Cardiac fibroblast (primary cell): ENCODE measurements at regions not wholly inside any gene's neighbourhood (a gene's known extent, or its start where the extent isn't known, plus 50 kb on each side); places are given as distances from the start of the nearest gene placed in this dataset.

Experiments
- DNase-seq, 2 donors: peaks; one replicate each; pipeline versions ENCODE4 v3.0.0 to v3.0.0-alpha.2; 2010; ENCODE audit warnings: low read depth in 2 of 2
- H3K4me3 ChIP-seq, 2 donors: replicated peaks in 1 of 2; 1 replicate in 1 of 2; 2 replicates in 1 of 2; pipeline ENCODE4 v1.5.1; 2011; ENCODE audit warnings: low read depth in 2 of 2, low read length in 2 of 2, mild to moderate bottlenecking in 2 of 2, moderate library complexity in 1 of 2
- TF ChIP-seq, protein P1 (sequence below): IDR thresholded peaks from one replicate; pipeline ENCODE4 v1.5.1; 2011; ENCODE audit warnings: low read depth, mild to moderate bottlenecking, low read length, inconsistent platforms

DNA sequence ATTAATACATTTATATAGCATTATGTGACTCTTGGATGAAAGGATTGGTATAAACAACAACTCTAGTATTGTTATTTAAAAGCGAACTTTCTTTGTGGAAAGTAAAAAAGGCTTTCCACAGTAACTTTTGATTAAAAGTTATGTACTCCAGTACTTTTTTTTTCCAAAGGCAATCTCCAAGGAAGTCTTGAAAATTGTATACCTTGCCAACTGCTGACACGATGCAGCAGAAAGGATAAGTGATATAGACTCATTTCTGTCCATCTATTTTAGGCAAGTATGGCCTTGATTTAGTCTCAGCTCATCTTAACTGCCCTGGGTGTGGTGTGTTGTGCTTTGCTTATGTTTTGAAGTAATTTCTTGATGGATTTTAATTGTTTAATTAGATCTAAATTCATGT lies 79.7 kb downstream of the OTOL1 start:
- H3K4me3 ChIP-seq, result no peak overlapping the region
- DNase-seq, result no peak
- TF ChIP-seq, protein P1, sequence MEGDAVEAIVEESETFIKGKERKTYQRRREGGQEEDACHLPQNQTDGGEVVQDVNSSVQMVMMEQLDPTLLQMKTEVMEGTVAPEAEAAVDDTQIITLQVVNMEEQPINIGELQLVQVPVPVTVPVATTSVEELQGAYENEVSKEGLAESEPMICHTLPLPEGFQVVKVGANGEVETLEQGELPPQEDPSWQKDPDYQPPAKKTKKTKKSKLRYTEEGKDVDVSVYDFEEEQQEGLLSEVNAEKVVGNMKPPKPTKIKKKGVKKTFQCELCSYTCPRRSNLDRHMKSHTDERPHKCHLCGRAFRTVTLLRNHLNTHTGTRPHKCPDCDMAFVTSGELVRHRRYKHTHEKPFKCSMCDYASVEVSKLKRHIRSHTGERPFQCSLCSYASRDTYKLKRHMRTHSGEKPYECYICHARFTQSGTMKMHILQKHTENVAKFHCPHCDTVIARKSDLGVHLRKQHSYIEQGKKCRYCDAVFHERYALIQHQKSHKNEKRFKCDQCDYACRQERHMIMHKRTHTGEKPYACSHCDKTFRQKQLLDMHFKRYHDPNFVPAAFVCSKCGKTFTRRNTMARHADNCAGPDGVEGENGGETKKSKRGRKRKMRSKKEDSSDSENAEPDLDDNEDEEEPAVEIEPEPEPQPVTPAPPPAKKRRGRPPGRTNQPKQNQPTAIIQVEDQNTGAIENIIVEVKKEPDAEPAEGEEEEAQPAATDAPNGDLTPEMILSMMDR, result no peak

DNA sequence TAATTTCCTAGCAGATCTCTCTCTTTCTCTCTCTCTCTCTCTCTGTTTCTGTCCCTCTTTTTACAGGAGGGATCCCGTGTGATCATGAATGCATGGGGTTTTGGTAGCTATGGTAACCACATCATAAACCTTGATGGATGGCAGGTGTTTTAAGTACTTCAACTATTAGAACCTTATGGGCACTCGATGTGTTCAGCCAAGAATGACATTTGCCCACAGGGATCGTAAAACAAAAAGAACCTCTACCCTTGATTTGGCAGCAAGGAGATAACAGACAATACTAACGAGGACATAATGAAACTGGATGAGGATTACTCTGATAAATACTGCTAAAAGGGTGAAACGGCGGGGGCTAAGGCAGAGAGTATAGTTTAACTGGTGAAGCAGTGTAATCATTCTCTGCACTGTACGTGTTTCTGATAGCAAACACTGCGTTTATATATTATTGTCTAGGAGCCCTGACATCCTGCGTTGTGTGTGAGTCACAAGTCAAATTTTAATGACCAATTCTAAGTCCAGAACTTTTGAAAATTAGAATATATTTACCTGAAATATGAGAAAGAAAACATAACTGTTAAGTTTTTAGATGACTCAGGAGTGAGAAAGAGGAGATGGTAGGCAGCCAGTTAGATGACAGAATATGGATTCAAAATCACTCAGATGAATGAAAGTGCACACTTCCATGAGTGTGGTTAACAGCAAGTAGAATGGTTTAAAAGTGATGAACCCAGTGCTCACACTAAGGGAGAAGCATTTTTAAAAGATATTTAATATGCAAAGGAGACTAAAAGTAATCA lies 80.3 kb downstream of the OTOL1 start:
- TF ChIP-seq, protein P1, result no peak
- no peak overlapping the region for H3K4me3 ChIP-seq
- no peak for DNase-seq

DNA sequence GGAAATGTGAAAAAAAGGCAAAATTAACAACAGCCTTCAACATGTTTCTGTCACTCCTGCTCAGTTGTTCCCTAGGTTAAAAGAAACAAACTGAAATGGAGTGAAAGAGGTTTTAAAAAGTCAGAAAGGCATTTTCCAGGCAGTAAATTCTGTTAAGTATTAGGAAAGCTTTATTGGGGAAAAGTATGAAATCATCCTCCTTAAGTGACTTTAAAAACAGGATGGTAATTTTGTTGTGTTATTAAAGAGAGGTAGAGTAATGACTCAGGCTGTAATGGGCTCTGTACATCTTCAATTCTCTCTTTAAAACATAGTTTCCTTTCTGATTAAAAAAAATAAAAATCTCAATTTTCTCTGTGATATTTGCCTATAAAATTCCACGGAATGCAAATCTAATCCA lies 81.1 kb downstream of the OTOL1 start:
- no peak overlapping the region for H3K4me3 ChIP-seq
- DNase-seq, result no peak
- TF ChIP-seq, protein P1, result no peak

DNA sequence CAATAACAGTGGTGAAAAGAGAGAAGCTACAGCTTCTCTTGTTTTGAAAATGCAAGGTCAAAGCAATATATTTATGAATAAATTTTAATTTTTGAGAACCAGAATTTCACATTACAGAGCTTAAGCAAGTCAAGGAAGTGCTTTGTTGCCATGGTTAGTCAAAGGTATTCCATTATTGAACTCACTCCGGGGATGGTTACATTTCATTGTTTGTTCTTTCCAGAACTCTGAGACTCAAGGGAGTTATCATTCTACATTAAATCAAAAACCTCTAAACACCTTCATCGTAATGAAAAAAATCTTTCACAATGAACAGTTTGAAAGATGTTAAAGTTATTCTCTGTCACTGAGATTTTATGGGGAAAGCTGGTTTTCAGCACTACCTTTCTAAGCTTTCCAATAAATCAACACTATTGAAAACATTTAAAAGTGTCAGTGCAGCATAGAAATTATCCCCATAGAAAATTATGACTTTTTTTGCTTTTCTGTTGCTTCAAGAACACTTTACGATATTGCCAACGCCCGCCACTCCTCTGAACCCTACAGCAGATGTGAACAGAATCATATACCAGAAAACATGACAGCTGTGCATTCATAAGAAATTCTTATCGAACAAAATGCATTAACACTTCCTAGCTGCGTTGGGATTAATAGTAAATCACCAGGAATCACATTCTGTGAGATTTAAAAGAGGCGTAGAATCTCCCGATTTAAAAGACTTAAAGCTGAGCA lies 83.0 kb downstream of the OTOL1 start:
- DNase-seq, result no peak
- TF ChIP-seq, protein P1, result no peak
- H3K4me3 ChIP-seq, result no peak overlapping the region

DNA sequence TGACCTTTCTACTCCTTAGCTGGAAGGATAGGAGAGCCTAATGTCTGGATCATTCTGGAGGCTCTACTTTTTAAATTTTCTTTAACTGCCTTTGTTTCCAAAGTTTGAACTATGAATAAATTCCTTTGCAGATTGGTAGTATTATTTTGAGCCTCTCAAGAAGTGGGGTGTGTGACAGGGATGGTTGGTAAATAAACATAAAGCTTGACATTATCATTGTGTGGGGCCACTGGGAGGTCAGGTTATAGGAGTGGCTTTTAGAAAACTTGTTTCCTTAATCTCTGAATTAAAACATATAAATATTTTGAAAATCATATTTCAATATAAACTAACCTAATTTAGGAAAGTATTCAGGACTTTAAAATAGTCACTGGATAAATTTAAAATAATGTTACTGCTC lies 89.3 kb downstream of the OTOL1 start:
- DNase-seq, result no peak
- TF ChIP-seq, protein P1, result no peak
- no peak overlapping the region for H3K4me3 ChIP-seq

DNA sequence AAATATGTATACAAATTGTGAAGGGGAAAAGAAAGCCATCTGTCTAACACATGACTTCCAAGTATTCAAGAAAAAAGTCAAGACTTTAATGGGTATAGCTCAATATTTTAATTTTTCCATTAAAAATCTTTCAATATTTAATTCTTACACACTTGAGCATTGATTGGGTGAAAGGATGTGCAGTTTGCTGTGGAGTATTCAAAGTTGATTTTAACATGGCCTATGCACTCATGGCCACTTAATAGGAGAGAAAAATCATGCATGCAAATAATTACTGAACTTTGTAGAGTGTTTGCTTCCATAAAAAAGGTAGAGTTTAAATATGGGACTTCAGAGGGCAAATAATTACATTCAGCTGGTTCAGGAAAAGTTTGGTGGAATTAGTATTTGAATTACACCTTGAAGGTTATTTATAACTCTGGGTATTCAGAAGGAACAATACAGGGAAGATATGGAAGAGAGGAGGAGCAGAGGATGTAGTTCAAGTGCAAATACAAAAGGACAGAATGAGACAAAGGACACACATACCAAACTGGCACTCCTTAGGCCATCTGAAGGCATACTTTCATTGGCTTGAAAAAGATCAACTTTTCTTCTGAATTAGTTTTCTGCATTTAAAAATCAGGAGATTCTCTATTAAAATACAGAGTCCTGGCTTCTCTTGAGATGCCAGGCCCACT lies 90.1 kb downstream of the OTOL1 start:
- TF ChIP-seq, protein P1, result no peak
- H3K4me3 ChIP-seq, result no peak overlapping the region
- DNase-seq, result no peak
